T-cell (primary cell): ENCODE measurements at regions not wholly inside any gene's neighbourhood (a gene's known extent, or its start where the extent isn't known, plus 50 kb on each side); places are given as distances from the start of the nearest gene placed in this dataset.

ENCODE experiments used
- ATAC-seq, 4 experiments: fragments of 200-7000 bp in 3 of 4; fragments of 150-1000 bp in 1 of 4; cut with Tn5 transposase; replicated peaks in 1 of 4; 1 replicate in 3 of 4; 2 replicates in 1 of 4; pipeline ENCODE4 v1.10.0; 2021; ENCODE audit warnings: moderate library complexity in 3 of 4, mild to moderate bottlenecking in 2 of 4, moderate number of reproducible peaks in 1 of 4
- CTCF ChIA-PET, 2 donors: fragments of 300-600 bp; sonication (Branson Sonifier 250); formaldehyde crosslinking; loops; one replicate each; lab custom pipeline; 2022; ENCODE audit warnings: antibody characterized with exemption in 2 of 2; lab: Charles Lee
- POLR2A ChIA-PET, 2 donors: fragments of 300-600 bp; sonication (Branson Sonifier 250); formaldehyde crosslinking; loops; one replicate each; lab custom pipeline; 2022; ENCODE audit warnings: antibody characterized with exemption in 2 of 2; lab: Charles Lee
- DNase-seq, 35 experiments: peaks; one replicate each; pipeline versions ENCODE4 v3.0.0 to v3.0.0-alpha.2; 2013 to 2023
- H3K27ac ChIP-seq: one replicate; pipeline ENCODE4 v1.5.1; 2013; ENCODE audit warnings: low read length
- H3K27me3 ChIP-seq, 2 experiments: replicated peaks in 1 of 2; 1 replicate in 1 of 2; 2 replicates in 1 of 2; pipeline versions ENCODE4 v1.6.1 to v1.7.0; 2013; ENCODE audit warnings: low read length in 1 of 2, mixed read lengths in 1 of 2; ENCODE audit not compliant: control insufficient read depth in 2 of 2, insufficient read depth in 2 of 2; ENCODE audit errors: extremely low read depth in 1 of 2
- H3K36me3 ChIP-seq, 2 donors: 1 replicate in 1 of 2; 2 replicates in 1 of 2; pipeline versions ENCODE4 v1.6.1 to v1.7.0; 2013; ENCODE audit warnings: low read length in 1 of 2; ENCODE audit not compliant: control insufficient read depth in 2 of 2, insufficient read depth in 1 of 2; ENCODE audit errors: extremely low read depth in 1 of 2
- H3K4me1 ChIP-seq, 2 experiments: 1 replicate in 1 of 2; 2 replicates in 1 of 2; pipeline versions ENCODE4 v1.6.1 to v1.7.0; 2013; ENCODE audit warnings: low read length in 2 of 2, mixed read lengths in 1 of 2; ENCODE audit not compliant: insufficient read depth in 2 of 2, control insufficient read depth in 1 of 2; ENCODE audit errors: extremely low read depth in 1 of 2
- H3K4me3 ChIP-seq, 2 donors: 1 replicate in 1 of 2; 2 replicates in 1 of 2; pipeline versions ENCODE4 v1.5.1 to v1.7.0; 2013; ENCODE audit warnings: mild to moderate bottlenecking in 2 of 2, low read length in 1 of 2, moderate library complexity in 1 of 2; ENCODE audit not compliant: control insufficient read depth in 1 of 2; ENCODE audit errors: extremely low read depth in 1 of 2
- H3K9me3 ChIP-seq: 2 replicates; pipeline ENCODE4 v1.7.0; 2013
- H3K27ac Mint-ChIP-seq, 2 donors: one replicate each; pipeline ENCODE4 v1.8.0; 2020 to 2021; ENCODE audit warnings: mild to moderate bottlenecking in 2 of 2, mixed read lengths in 2 of 2
- H3K27me3 Mint-ChIP-seq, 2 donors: one replicate each; pipeline ENCODE4 v1.8.0; 2021 to 2022; ENCODE audit warnings: mixed read lengths in 2 of 2
- H3K36me3 Mint-ChIP-seq: one replicate; pipeline ENCODE4 v1.8.0; 2021; ENCODE audit warnings: mixed read lengths
- H3K4me1 Mint-ChIP-seq, 3 donors: one replicate each; pipeline ENCODE4 v1.8.0; 2020 to 2022; ENCODE audit warnings: mixed read lengths in 3 of 3, mild to moderate bottlenecking in 1 of 3
- H3K4me3 Mint-ChIP-seq, 3 donors: one replicate each; pipeline ENCODE4 v1.8.0; 2020 to 2022; ENCODE audit warnings: mild to moderate bottlenecking in 3 of 3, mixed read lengths in 3 of 3, moderate library complexity in 3 of 3
- H3K9me3 Mint-ChIP-seq, 3 donors: one replicate each; pipeline ENCODE4 v1.8.0; 2020 to 2022; ENCODE audit warnings: mixed read lengths in 3 of 3
- WGBS: methylation state at CpG from one replicate; pipeline ENCODE4 v1.1.5; 2013; ENCODE audit warnings: missing lambda C conversion rate; ENCODE audit not compliant: insufficient coverage; 5-methylcytosine and 5-hydroxymethylcytosine counted together

DNA sequence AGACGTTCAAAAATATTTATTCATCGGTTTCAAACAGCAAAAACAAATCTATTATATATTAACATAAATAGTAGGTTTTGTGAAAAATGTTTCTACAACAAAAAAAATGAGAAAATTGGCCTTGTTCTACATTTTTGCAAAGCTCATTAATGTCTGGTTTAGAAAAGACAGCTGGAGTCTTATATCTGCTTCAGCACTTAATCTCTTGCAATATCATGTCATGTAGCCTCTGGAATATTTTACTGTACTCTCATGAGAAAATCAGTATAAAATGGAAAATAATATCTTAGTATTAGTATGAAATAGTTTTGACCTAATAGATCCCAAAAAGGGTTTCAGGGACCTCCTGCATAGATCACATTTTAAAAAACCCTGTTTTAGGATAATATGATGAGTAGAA is 326.6 kb downstream of the ARL4A start:
- H3K36me3 Mint-ChIP-seq: no peaks in the 10 kb centered on the region
- no peaks in the 10 kb centered on the region for H3K36me3 ChIP-seq
- ATAC-seq: no peak
- no peak for DNase-seq
- H3K27me3 Mint-ChIP-seq: peaks cover 9 to 17% of the 10 kb centered on the region in 2 donors
- peaks cover 2 to 5% (median 3%) of the 10 kb centered on the region in 3 donors for H3K9me3 Mint-ChIP-seq
- H3K4me3 Mint-ChIP-seq: no peak overlapping the region
- POLR2A ChIA-PET: no interaction called here
- H3K4me1 Mint-ChIP-seq: no peaks in the 10 kb centered on the region
- no peaks in the 10 kb centered on the region for H3K9me3 ChIP-seq
- no peak overlapping the region for H3K27ac ChIP-seq
- WGBS: no CpG with 5 or more reads among the region's 2 CpGs
- no peak overlapping the region for H3K27ac Mint-ChIP-seq
- CTCF ChIA-PET: interaction anchor here (0.5 to 1.0 kb wide), 2 partner anchors 361 to 378 kb away, joined by 3 to 4 read pairs; no protein-coding TSS in a partner anchor
- H3K4me1 ChIP-seq: no peaks in the 10 kb centered on the region
- no peak overlapping the region for H3K4me3 ChIP-seq
- H3K27me3 ChIP-seq: peaks cover 0 to 4% of the 10 kb centered on the region in 2 experiments

GRCh38 chr7:13016036-13016581 is 328.7 kb downstream of the ARL4A start:
- H3K4me3 ChIP-seq: no peak overlapping the region
- Mint-ChIP-seq H3K27ac (no peak overlapping the region), H3K4me1 (no peaks in the 10 kb centered on the region), H3K9me3 (peaks cover 0 to 3% (median 2%) of the 10 kb centered on the region in 3 donors), H3K4me3 (no peak overlapping the region), H3K36me3 (no peaks in the 10 kb centered on the region), H3K27me3 (peaks cover 4 to 12% of the 10 kb centered on the region in 2 donors)
- ATAC-seq (no peak), DNase-seq (no peak)
- no peak overlapping the region for H3K27ac ChIP-seq
- CTCF ChIA-PET: no interaction called here
- H3K9me3 ChIP-seq: no peaks in the 10 kb centered on the region
- POLR2A ChIA-PET: interaction anchor here in 1 of 2 donors (0.6 kb wide), 1 partner anchor 52 kb away, joined by 3 read pairs; no protein-coding TSS in a partner anchor
- peaks cover 0 to 4% of the 10 kb centered on the region in 2 experiments for H3K27me3 ChIP-seq
- 100% methylated on average over 4 of the region's 11 CpGs for WGBS
- no peaks in the 10 kb centered on the region for H3K4me1 ChIP-seq
- H3K36me3 ChIP-seq: no peaks in the 10 kb centered on the region

- no peak overlapping the region for H3K27ac ChIP-seq
- Mint-ChIP-seq H3K27me3 (peaks cover 1 to 9% of the 10 kb centered on the region in 2 donors), H3K9me3 (no peaks in the 10 kb centered on the region), H3K4me3 (no peak overlapping the region), H3K36me3 (no peaks in the 10 kb centered on the region), H3K27ac (no peak overlapping the region), H3K4me1 (no peaks in the 10 kb centered on the region)
- H3K4me1 ChIP-seq: no peaks in the 10 kb centered on the region
- WGBS: 100% methylated on average over 2 of the region's 9 CpGs
- ChIA-PET CTCF (no interaction called here), POLR2A (interaction anchor here in 1 of 2 donors (0.6 kb wide), 1 partner anchor 51 kb away, joined by 3 read pairs; no protein-coding TSS in a partner anchor)
- H3K4me3 ChIP-seq: no peak overlapping the region
- peaks cover 0 to 4% of the 10 kb centered on the region in 2 experiments for H3K27me3 ChIP-seq
- DNase-seq: no peak
- no peak for ATAC-seq
- H3K9me3 ChIP-seq: no peaks in the 10 kb centered on the region
- H3K36me3 ChIP-seq: no peaks in the 10 kb centered on the region
Measured at GRCh38 chr7:13016592-13017332, 329.3 kb downstream of the ARL4A start.

- Histone ChIP-seq H3K9me3 (no peaks in the 10 kb centered on the region), H3K27me3 (peaks cover 0 to 4% of the 10 kb centered on the region in 2 experiments), H3K36me3 (no peaks in the 10 kb centered on the region), H3K27ac (no peak overlapping the region), H3K4me1 (no peaks in the 10 kb centered on the region), H3K4me3 (no peak overlapping the region)
- no peak overlapping the region for H3K27ac Mint-ChIP-seq
- no peaks in the 10 kb centered on the region for H3K36me3 Mint-ChIP-seq
- no peak for ATAC-seq
- H3K4me3 Mint-ChIP-seq: no peak overlapping the region
- ChIA-PET CTCF (interaction anchor here in 1 of 2 donors (0.6 kb wide), 1 partner anchor 827 kb away, joined by 3 read pairs; no protein-coding TSS in a partner anchor), POLR2A (no interaction called here)
- no peaks in the 10 kb centered on the region for H3K4me1 Mint-ChIP-seq
- H3K9me3 Mint-ChIP-seq: no peaks in the 10 kb centered on the region
- peaks cover 1 to 9% of the 10 kb centered on the region in 2 donors for H3K27me3 Mint-ChIP-seq
- DNase-seq: no peak
- 70% methylated on average over 3 of the region's 4 CpGs for WGBS
Measured at GRCh38 chr7:13017333-13017857, 330.0 kb downstream of the ARL4A start.

DNA sequence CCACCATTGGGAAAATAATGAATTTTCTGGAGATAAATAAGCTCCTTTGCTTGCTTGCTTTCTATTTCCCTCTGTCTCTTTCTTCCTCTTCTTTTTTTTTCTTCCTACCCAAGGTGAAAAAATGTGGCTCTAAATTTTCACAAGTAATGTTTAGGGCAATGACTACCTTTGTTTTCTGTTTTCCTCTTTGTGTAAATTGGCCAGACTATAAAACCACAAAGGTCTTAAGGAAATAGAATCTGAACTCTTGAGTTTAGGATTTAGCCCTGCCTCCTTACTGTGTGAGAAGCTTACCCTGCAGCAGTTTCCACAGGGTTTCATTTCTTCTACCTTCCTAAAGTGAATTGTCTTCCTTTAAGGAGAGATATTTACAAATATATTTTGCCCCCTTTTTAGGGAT is 330.4 kb downstream of the ARL4A start:
- POLR2A ChIA-PET: no interaction called here

GRCh38 chr7:13021566-13022300 is 334.3 kb downstream of the ARL4A start:
- H3K9me3 Mint-ChIP-seq: no peaks in the 10 kb centered on the region
- no peaks in the 10 kb centered on the region for H3K36me3 ChIP-seq
- POLR2A ChIA-PET: no interaction called here

More for the DNA sequence above, 330.4 kb downstream of the ARL4A start:
- Histone ChIP-seq H3K27me3 (peaks cover 0 to 4% of the 10 kb centered on the region in 2 experiments), H3K4me1 (no peaks in the 10 kb centered on the region), H3K4me3 (no peak overlapping the region), H3K27ac (no peak overlapping the region), H3K9me3 (no peaks in the 10 kb centered on the region), H3K36me3 (no peaks in the 10 kb centered on the region)
- CTCF ChIA-PET: interaction anchor here in 1 of 2 donors (0.6 kb wide), 1 partner anchor 828 kb away, joined by 3 read pairs; no protein-coding TSS in a partner anchor
- no peak overlapping the region for H3K27ac Mint-ChIP-seq
- ATAC-seq: no peak
- peaks cover 1 to 9% of the 10 kb centered on the region in 2 donors for H3K27me3 Mint-ChIP-seq
- DNase-seq: no peak
- H3K36me3 Mint-ChIP-seq: no peaks in the 10 kb centered on the region
- no peaks in the 10 kb centered on the region for H3K4me1 Mint-ChIP-seq
- no peak overlapping the region for H3K4me3 Mint-ChIP-seq
- no peaks in the 10 kb centered on the region for H3K9me3 Mint-ChIP-seq

More at GRCh38 chr7:13021566-13022300, 334.3 kb downstream of the ARL4A start:
- Histone ChIP-seq H3K27me3 (no peaks in the 10 kb centered on the region), H3K4me1 (no peaks in the 10 kb centered on the region), H3K4me3 (no peak overlapping the region), H3K9me3 (no peaks in the 10 kb centered on the region), H3K27ac (no peak overlapping the region)
- WGBS: no CpG with 5 or more reads among the region's 6 CpGs
- Mint-ChIP-seq H3K27ac (no peak overlapping the region), H3K4me3 (no peak overlapping the region), H3K4me1 (no peaks in the 10 kb centered on the region), H3K27me3 (peaks cover 0 to 3% of the 10 kb centered on the region in 2 donors), H3K36me3 (no peaks in the 10 kb centered on the region)
- ATAC-seq (no peak), DNase-seq (no peak)
- CTCF ChIA-PET: no interaction called here
